Activated CD4-positive, alpha-beta memory T cell treated with anti-CD3 and anti-CD28 coated beads for 36 hours (primary cell): ENCODE measurements at regions not wholly inside any gene's neighbourhood (a gene's known extent, or its start where the extent isn't known, plus 50 kb on each side); places are given as distances from the start of the nearest gene placed in this dataset.

Experiments used
- CTCF ChIA-PET: fragments of 350-600 bp; sonication (Branson Sonifier 250); formaldehyde crosslinking; loops from one replicate; lab custom pipeline; 2021; ENCODE audit warnings: antibody characterized with exemption, inconsistent platforms; lab: Charles Lee
- POLR2A ChIA-PET: fragments of 350-600 bp; sonication (Branson Sonifier 250); formaldehyde crosslinking; loops from one replicate; lab custom pipeline; 2021; ENCODE audit warnings: antibody characterized with exemption; lab: Charles Lee
- DNase-seq: peaks from one replicate; pipeline ENCODE4 v3.0.0-alpha.2; 2020
- H3K27ac Mint-ChIP-seq: one replicate; pipeline ENCODE4 v1.8.0; 2021; ENCODE audit warnings: mixed read lengths
- H3K27me3 Mint-ChIP-seq: one replicate; pipeline ENCODE4 v1.8.0; 2021; ENCODE audit warnings: mixed read lengths
- H3K36me3 Mint-ChIP-seq: one replicate; pipeline ENCODE4 v1.8.0; 2021; ENCODE audit warnings: mixed read lengths
- H3K4me1 Mint-ChIP-seq: one replicate; pipeline ENCODE4 v1.8.0; 2021; ENCODE audit warnings: low read depth, mixed read lengths
- H3K4me3 Mint-ChIP-seq: one replicate; pipeline ENCODE4 v1.8.0; 2021; ENCODE audit warnings: mild to moderate bottlenecking, mixed read lengths
- H3K9me3 Mint-ChIP-seq: one replicate; pipeline ENCODE4 v1.8.0; 2021; ENCODE audit warnings: mixed read lengths
- intact Hi-C: fragments of 100-400 bp; cut with micrococcal nuclease; formaldehyde crosslinking; loops from one replicate; pipeline ENCODE4 v1.15.1; 2023

DNA sequence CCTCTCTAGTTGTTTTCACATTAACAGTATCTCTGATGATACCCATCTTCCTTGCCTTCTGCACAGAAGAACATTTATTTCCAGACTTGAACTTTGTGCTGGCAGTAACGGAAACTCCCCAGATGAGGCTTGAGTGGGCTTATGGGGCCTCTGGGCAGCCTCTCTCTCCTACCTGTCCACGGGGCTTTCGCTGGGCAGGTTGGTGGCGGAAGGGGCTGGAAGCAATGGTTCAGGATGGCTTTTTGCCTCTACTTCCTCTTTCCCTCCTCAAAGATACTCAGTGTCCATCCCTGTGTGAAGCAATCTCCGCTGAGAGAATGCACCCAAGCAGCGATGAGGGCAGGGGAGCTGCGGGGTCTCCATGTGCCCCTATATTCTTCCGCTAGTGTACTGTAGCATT lies 348.2 kb downstream of the HLX start:
- Mint-ChIP-seq H3K27me3 (no peaks in the 10 kb centered on the region), H3K9me3 (peaks cover 17% of the 10 kb centered on the region), H3K4me1 (peaks cover 6% of the 10 kb centered on the region), H3K36me3 (no peaks in the 10 kb centered on the region), H3K4me3 (no peak overlapping the region), H3K27ac (no peak overlapping the region)
- no peak for DNase-seq
- intact Hi-C loops = no loop called here
- CTCF ChIA-PET = no interaction called here
- POLR2A ChIA-PET = no interaction called here

DNA sequence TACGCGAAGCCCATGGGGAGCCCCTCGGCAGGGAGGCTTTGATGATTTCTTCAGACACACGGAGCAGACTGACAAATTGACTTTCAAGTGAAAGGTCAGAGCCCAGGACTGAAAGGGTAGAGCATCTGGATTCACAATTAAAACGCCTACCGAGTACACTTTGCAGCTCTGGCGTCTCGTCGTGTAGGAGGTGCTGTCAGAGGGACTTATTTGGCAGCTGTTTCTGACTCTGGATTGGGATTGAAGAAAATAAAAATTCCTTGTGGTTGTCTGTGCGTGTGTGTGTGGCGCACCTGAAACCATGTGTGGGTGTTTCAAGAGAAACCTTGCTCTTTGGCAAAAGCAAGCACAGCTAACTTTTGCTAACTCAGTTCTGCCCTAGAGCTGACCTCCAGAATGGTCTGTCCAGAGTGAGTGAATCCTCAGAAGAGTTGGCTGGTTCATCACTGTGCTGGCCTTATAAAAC lies 348.7 kb downstream of the HLX start:
- intact Hi-C loops = no loop called here
- Mint-ChIP-seq H3K27ac (no peak overlapping the region), H3K36me3 (no peaks in the 10 kb centered on the region), H3K4me3 (no peak overlapping the region), H3K9me3 (peaks cover 17% of the 10 kb centered on the region), H3K4me1 (peaks cover 6% of the 10 kb centered on the region), H3K27me3 (no peaks in the 10 kb centered on the region)
- CTCF ChIA-PET = no interaction called here
- peak; percentile 15 for DNase-seq
- POLR2A ChIA-PET = no interaction called here

DNA sequence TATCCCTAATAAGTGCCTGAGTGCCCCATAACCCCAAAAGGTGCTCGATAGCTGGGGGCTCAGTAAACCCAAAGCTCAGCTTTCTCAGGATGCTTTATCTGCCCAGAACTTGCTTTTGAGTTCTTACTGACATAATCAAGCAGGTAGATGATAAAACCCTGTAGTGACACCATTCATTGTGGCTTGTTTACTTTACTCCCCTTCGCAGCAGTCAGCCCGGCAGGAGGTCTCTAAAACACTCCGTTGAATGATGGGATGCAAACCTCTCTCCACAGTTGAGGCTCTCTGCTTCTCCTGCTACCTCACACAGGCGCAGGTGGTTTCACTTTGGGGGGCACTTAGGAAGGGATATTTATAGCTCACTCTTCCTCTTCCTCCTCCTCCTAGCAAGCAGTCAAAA lies 349.4 kb downstream of the HLX start:
- H3K4me3 Mint-ChIP-seq = no peak overlapping the region
- H3K27me3 Mint-ChIP-seq = no peaks in the 10 kb centered on the region
- H3K9me3 Mint-ChIP-seq = peaks cover 12% of the 10 kb centered on the region
- intact Hi-C loops = no loop called here
- peaks cover 6% of the 10 kb centered on the region for H3K4me1 Mint-ChIP-seq
- ChIA-PET POLR2A (no interaction called here), CTCF (no interaction called here)
- no peak for DNase-seq
- H3K27ac Mint-ChIP-seq = no peak overlapping the region
- H3K36me3 Mint-ChIP-seq = no peaks in the 10 kb centered on the region

DNA sequence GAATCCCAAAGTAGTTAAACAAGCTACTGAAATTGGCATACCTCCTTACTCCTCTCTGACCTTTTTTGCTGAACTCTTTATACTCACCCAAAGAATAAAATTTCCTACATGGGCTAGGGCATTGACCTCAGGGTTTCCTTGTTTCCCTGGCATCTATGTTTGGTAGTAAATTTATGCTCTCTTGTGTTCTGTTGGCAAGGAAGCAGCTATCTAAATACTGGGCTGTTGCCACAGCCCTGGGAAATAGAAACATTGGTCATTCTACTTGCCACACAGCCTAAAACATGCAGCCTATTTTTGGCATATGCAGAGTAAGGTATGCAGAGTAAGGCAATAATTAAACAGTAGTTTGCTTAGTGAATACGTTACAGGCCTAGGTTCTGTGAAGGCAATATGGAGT lies 351.4 kb downstream of the HLX start:
- ChIA-PET POLR2A (interaction anchor here (0.5 kb wide), 1 partner anchor 90 kb away, joined by 3 read pairs; no protein-coding TSS in a partner anchor), CTCF (interaction anchor here (1.7 kb wide), 1 partner anchor 27 kb away, joined by 5 read pairs; no protein-coding TSS in a partner anchor)
- H3K27me3 Mint-ChIP-seq = peaks cover 1% of the 10 kb centered on the region
- no peak overlapping the region for H3K27ac Mint-ChIP-seq
- no peaks in the 10 kb centered on the region for H3K36me3 Mint-ChIP-seq
- H3K9me3 Mint-ChIP-seq = no peaks in the 10 kb centered on the region
- intact Hi-C loops = no loop called here
- H3K4me3 Mint-ChIP-seq = no peak overlapping the region
- DNase-seq = no peak
- H3K4me1 Mint-ChIP-seq = peaks cover 6% of the 10 kb centered on the region

DNA sequence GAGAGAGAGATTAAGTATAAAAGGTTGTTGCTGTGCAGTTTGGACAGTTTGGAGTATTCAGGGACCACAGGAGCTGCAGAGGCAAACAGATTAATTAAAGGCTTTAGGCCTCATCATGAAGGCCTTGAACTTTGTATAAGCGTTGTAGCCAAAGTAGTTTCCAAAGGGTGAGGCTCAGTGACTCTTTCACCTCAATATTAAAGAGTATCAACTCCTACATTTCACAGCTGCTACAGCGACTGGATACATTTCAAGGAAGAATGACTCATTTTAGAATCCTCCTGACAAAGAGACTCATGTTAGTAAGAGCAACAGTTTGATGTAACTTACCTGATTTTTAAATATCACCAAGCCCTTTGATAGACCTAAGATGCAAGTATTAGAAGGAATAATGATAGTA lies 355.5 kb downstream of the HLX start:
- no peak for DNase-seq
- peaks cover 3% of the 10 kb centered on the region for H3K27me3 Mint-ChIP-seq
- intact Hi-C loops = no loop called here
- CTCF ChIA-PET = interaction anchor here (1.2 kb wide), 1 partner anchor 1220 kb away, joined by 3 read pairs; no protein-coding TSS in a partner anchor
- H3K27ac Mint-ChIP-seq = no peak overlapping the region
- H3K4me3 Mint-ChIP-seq = no peak overlapping the region
- POLR2A ChIA-PET = no interaction called here
- H3K9me3 Mint-ChIP-seq = no peaks in the 10 kb centered on the region
- no peaks in the 10 kb centered on the region for H3K36me3 Mint-ChIP-seq
- no peaks in the 10 kb centered on the region for H3K4me1 Mint-ChIP-seq

DNA sequence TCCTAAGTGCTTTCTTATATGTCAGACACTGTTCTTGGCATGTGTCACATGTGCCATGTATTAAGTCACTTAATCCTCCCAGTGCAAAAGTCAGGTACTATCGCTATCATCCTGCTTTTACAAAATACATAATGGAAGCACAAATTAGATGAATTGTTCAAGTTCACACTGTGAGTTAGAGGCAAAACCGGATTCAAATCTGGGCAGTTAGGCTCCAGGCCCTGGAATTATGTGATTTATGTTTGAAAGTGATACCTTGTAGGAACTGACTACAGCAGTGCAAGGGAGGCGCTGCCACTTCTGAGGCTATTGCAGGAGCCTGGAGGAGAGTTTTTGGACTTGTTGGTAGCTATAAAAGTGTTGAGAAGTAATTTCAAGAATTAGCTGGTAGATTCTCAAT lies 358.3 kb downstream of the HLX start:
- ChIA-PET CTCF (no interaction called here), POLR2A (no interaction called here)
- H3K4me3 Mint-ChIP-seq = no peak overlapping the region
- no peaks in the 10 kb centered on the region for H3K9me3 Mint-ChIP-seq
- H3K27me3 Mint-ChIP-seq = peaks cover 4% of the 10 kb centered on the region
- no peak for DNase-seq
- no peaks in the 10 kb centered on the region for H3K36me3 Mint-ChIP-seq
- intact Hi-C loops = no loop called here
- H3K27ac Mint-ChIP-seq = no peak overlapping the region
- no peaks in the 10 kb centered on the region for H3K4me1 Mint-ChIP-seq

DNA sequence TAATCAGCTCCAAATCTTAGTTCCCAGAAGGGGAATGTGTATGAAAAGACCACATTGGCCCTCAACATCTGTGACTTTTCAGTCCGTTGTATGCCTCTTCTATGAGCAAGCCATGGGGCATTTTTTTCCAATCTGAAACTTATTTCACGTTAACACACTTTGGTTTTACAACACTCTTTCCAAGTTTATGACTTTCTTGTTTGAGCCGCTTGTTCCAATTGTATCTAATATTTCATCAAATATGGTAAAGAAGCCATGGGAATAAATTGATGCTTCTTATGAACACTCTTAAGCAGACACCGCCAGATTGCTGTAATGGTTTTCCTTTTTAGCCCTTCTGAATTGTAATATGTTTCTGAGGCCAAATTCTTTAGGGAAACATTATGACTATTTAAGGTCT lies 359.9 kb downstream of the HLX start:
- intact Hi-C loops = no loop called here
- peaks cover 4% of the 10 kb centered on the region for H3K27me3 Mint-ChIP-seq
- CTCF ChIA-PET = interaction anchor here (0.9 kb wide), 1 partner anchor 24 kb away, joined by 3 read pairs; no protein-coding TSS in a partner anchor
- no peak overlapping the region for H3K4me3 Mint-ChIP-seq
- no peaks in the 10 kb centered on the region for H3K9me3 Mint-ChIP-seq
- H3K4me1 Mint-ChIP-seq = no peaks in the 10 kb centered on the region
- no peaks in the 10 kb centered on the region for H3K36me3 Mint-ChIP-seq
- POLR2A ChIA-PET = no interaction called here
- H3K27ac Mint-ChIP-seq = no peak overlapping the region
- no peak for DNase-seq

DNA sequence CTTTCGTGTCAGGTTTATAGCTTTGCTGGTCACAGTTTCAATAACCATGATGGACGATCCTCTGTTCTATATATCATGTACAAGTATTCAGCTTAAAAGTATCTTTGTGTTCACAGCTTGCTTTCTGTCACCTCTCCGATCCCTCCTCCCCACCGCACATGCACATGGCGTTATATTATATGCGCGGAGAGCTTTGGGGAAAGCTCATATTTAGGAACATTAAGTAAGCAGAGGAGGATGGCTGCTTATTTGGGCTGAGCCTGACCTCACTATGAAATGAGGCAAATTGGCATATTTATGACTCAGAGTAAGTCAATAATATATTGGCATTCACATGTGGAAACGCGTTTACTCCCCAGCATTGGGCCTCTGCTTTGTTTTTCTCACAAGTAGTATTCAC lies 360.5 kb downstream of the HLX start:
- Mint-ChIP-seq H3K4me3 (no peak overlapping the region), H3K4me1 (no peaks in the 10 kb centered on the region), H3K9me3 (no peaks in the 10 kb centered on the region), H3K27me3 (peaks cover 4% of the 10 kb centered on the region), H3K27ac (no peak overlapping the region), H3K36me3 (no peaks in the 10 kb centered on the region)
- intact Hi-C loops = no loop called here
- DNase-seq = no peak
- ChIA-PET CTCF (interaction anchor here (0.9 kb wide), 1 partner anchor 24 kb away, joined by 3 read pairs; no protein-coding TSS in a partner anchor), POLR2A (no interaction called here)

DNA sequence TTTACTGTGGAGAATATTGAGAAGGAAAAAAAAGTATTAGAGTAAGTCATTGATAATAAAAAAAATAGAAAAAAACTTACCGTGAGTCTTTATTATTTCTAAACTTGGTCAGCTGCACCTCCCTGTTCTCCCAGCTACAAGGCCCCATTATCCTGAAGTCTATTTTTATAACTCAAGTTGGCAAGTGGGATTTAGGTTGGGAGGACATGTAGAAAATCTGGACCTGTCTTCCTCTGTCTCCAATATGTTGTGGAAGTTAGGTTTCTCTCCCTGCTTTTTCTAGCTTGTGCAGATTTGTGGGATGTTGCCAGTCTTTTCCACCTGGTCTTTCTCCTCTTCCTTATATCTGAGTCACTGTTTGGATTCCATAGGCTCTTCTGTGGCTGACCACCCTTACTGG lies 361.4 kb downstream of the HLX start:
- no peaks in the 10 kb centered on the region for H3K36me3 Mint-ChIP-seq
- intact Hi-C loops = no loop called here

DNA sequence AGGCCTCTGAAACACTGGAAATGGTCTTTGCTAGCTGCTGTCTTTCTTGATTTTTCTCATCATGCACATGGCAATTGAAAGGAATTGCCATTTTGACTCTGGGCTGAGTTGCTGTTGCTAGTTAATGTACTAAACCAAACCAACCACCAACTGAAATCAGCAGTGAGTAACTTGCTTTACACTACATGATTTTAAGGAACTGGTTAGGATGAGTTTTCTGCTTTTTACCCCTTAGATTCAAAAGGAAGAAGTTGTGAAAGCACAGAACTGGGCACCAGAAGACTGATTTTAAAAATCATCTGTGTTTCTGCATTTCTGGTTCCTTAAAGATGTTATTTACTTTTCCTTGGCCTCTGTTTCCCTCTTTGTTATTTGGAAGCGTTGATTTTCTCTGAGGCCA lies 361.9 kb downstream of the HLX start:
- CTCF ChIA-PET = no interaction called here
- POLR2A ChIA-PET = no interaction called here
- H3K27me3 Mint-ChIP-seq = peaks cover 9% of the 10 kb centered on the region
- H3K4me1 Mint-ChIP-seq = no peaks in the 10 kb centered on the region
- intact Hi-C loops = no loop called here
- no peak overlapping the region for H3K4me3 Mint-ChIP-seq
- H3K36me3 Mint-ChIP-seq = no peaks in the 10 kb centered on the region
- H3K27ac Mint-ChIP-seq = no peak overlapping the region
- H3K9me3 Mint-ChIP-seq = no peaks in the 10 kb centered on the region
- no peak for DNase-seq

More for the DNA sequence above, 361.4 kb downstream of the HLX start:
- no peaks in the 10 kb centered on the region for H3K9me3 Mint-ChIP-seq
- H3K27ac Mint-ChIP-seq = no peak overlapping the region
- POLR2A ChIA-PET = no interaction called here
- H3K27me3 Mint-ChIP-seq = peaks cover 9% of the 10 kb centered on the region
- H3K4me1 Mint-ChIP-seq = no peaks in the 10 kb centered on the region
- CTCF ChIA-PET = no interaction called here
- DNase-seq = no peak
- H3K4me3 Mint-ChIP-seq = no peak overlapping the region

DNA sequence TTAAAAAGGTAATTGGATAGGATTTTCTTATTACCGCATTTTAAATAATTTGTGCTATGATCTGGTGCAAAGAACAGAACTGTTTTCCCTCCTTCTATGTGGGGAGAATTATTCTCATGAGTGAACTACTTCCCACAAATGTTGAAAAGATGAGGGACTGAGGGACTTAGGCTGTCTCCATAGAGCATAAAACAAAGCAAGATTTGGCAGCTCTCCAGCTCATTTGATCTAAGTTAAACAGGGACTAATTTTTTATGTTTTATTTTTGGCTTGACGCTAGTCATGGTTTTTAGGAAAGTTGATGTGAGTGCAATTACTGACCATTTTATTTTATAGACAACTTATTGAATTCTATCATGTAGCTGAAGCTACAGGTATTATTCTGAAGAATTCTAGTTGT lies 362.3 kb downstream of the HLX start:
- ChIA-PET POLR2A (no interaction called here), CTCF (no interaction called here)
- Mint-ChIP-seq H3K4me3 (no peak overlapping the region), H3K27me3 (peaks cover 9% of the 10 kb centered on the region), H3K36me3 (no peaks in the 10 kb centered on the region), H3K27ac (no peak overlapping the region), H3K4me1 (no peaks in the 10 kb centered on the region), H3K9me3 (no peaks in the 10 kb centered on the region)
- intact Hi-C loops = no loop called here
- no peak for DNase-seq

DNA sequence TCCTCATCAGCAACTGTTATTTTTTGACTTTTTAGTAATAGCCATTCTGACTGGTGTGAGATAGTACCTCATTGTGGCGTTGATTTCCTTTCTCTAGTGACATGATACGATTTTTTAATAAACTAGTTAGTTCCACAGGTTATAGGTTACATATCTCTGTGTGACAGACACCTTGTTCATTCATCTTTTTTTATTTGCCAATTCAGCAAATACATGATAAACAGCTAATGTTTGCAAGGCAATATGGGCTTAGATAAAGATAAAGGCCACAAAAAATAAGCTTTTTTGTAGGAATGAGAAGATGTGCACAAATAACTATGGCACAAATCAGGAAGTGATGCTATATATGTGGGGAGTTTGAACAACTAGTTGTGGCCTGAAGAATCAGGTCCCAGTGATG lies 366.8 kb downstream of the HLX start:
- no peaks in the 10 kb centered on the region for H3K4me1 Mint-ChIP-seq
- CTCF ChIA-PET = no interaction called here
- no peaks in the 10 kb centered on the region for H3K9me3 Mint-ChIP-seq
- no peak overlapping the region for H3K27ac Mint-ChIP-seq
- intact Hi-C loops = no loop called here
- H3K36me3 Mint-ChIP-seq = no peaks in the 10 kb centered on the region
- POLR2A ChIA-PET = no interaction called here
- no peak for DNase-seq
- H3K4me3 Mint-ChIP-seq = no peak overlapping the region
- H3K27me3 Mint-ChIP-seq = peaks cover 11% of the 10 kb centered on the region

DNA sequence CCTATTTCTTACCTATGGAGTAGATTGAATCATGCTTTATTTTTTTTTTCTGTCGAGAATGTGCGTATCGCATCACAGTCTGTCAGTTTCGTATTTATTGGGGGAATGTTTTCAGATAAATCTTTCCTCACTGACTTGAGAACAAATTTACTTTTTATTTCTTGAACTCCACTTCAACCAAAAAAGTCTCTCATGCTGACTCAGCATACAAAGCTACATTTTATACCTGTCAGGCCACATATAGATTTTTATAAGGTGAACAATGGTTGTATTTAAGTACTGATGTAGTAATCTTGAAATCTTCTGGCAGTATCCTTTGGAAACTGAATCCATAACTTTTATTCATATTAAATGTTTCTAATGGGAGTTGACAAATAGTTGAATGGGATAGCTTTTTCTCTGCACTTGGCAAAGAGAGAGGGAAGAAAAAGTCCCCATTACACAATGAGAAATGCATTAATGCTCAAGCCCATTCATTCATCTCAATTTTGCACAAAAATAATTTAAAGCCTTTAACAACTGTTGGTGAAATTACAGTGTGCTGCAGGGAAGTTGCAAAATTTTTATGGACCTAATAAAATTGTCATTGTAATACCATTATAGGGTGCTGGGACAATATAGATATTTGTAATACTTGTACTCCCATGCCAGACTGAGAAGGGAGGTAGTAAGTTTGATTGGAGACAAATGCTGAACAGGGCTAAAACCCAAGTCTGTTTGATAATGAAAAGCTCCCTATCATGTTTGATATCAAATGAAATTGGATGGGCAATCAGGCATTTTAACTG lies 367.6 kb downstream of the HLX start:
- ChIA-PET CTCF (no interaction called here), POLR2A (no interaction called here)
- H3K4me3 Mint-ChIP-seq = no peak overlapping the region
- H3K9me3 Mint-ChIP-seq = no peaks in the 10 kb centered on the region
- no peaks in the 10 kb centered on the region for H3K36me3 Mint-ChIP-seq
- no peaks in the 10 kb centered on the region for H3K4me1 Mint-ChIP-seq
- H3K27ac Mint-ChIP-seq = no peak overlapping the region
- DNase-seq = no peak
- peaks cover 16% of the 10 kb centered on the region for H3K27me3 Mint-ChIP-seq
- intact Hi-C loops = no loop called here
